ENCODE measurements at regions not wholly inside any gene's neighbourhood (a gene's known extent, or its start where the extent isn't known, plus 50 kb on each side); places are given as distances from the start of the nearest gene placed in this dataset.

DNA sequence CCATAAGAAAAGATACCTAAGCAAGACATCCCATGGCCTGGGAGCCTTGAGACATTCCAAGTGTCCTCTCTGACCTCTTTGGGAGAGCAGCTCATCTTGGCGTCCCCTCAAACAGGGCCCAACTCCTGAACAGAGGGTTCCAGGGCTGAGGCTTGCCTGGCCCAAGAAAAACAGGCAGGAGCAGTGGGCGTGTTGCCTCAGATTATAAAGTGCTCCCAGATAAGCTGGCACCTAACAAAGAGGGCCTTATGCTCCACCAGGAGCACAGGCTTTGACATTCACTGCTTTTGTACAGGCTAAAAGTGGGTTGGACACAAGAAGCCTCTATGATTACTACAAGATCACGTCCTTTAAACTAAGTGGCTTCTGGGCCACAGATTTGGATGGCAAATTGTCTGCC is 193.1 kb downstream of the FGFR2 start:
- H3K4me3 Mint-ChIP-seq = no peak overlapping the region
- no peak for DNase-seq (ENCODE audit: low spot score)
- H3K4me1 Mint-ChIP-seq (ENCODE audit: low read depth in 2 of 2) = no peaks in the 10 kb centered on the region
- no peak overlapping the region for H3K27ac Mint-ChIP-seq
- no peak for ATAC-seq
- H3K36me3 Mint-ChIP-seq = no peaks in the 10 kb centered on the region
- H3K27me3 Mint-ChIP-seq = peaks cover 0 to 2% of the 10 kb centered on the region in 2 donors
- no peaks in the 10 kb centered on the region for H3K9me3 Mint-ChIP-seq

DNA sequence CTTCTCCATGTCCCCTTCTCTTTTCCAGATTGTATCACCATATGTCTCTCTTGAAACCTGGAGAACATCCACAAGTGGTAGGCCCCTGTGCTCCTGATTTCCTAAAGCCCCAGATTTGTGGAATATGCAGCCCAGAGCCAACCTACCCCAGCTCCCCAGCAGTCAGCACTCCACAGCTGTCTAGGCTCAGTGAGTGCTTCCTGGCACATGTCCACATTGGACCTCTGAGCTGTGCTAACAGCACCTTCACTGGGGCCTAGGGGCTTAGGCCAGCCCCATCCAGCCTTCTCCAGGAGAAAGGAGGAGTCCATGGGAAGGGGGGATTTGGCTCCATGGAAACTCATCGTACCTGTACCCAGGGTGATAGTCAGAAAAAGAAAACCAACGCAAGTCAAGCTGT is 192.7 kb downstream of the FGFR2 start:
- ATAC-seq = peak in 1 of 2 donors; percentile 17
- Mint-ChIP-seq H3K4me1 (ENCODE audit: low read depth in 2 of 2) (no peaks in the 10 kb centered on the region), H3K27me3 (peaks cover 0 to 7% of the 10 kb centered on the region in 2 donors), H3K36me3 (no peaks in the 10 kb centered on the region), H3K27ac (no peak overlapping the region), H3K9me3 (no peaks in the 10 kb centered on the region), H3K4me3 (no peak overlapping the region)
- no peak for DNase-seq (ENCODE audit: low spot score)

DNA sequence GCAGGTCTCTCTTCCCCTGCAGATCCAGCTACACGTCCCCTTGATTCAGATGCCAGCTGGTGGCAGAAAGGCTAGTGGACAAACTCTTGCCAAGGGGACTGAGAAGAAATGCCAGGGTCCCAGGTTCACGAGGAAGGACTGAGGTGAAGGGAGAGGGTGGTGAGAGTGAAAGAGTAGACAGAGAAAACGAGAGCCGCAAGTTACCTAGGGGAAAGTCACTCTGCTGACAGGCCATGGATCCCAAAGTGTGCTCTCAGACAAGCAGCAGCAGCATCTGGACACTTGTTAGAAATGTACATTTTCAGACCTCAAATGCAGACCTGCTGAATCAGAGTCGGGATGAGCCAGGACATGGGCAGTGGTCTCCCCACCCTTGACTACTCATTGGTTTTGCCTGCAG is 192.3 kb downstream of the FGFR2 start:
- Mint-ChIP-seq H3K4me1 (ENCODE audit: low read depth in 2 of 2) (no peaks in the 10 kb centered on the region), H3K9me3 (no peaks in the 10 kb centered on the region), H3K4me3 (no peak overlapping the region), H3K27ac (no peak overlapping the region), H3K36me3 (no peaks in the 10 kb centered on the region), H3K27me3 (peaks cover 0 to 11% of the 10 kb centered on the region in 2 donors)
- DNase-seq (ENCODE audit: low spot score) = no peak
- peak in 1 of 2 donors; percentile 16 for ATAC-seq

DNA sequence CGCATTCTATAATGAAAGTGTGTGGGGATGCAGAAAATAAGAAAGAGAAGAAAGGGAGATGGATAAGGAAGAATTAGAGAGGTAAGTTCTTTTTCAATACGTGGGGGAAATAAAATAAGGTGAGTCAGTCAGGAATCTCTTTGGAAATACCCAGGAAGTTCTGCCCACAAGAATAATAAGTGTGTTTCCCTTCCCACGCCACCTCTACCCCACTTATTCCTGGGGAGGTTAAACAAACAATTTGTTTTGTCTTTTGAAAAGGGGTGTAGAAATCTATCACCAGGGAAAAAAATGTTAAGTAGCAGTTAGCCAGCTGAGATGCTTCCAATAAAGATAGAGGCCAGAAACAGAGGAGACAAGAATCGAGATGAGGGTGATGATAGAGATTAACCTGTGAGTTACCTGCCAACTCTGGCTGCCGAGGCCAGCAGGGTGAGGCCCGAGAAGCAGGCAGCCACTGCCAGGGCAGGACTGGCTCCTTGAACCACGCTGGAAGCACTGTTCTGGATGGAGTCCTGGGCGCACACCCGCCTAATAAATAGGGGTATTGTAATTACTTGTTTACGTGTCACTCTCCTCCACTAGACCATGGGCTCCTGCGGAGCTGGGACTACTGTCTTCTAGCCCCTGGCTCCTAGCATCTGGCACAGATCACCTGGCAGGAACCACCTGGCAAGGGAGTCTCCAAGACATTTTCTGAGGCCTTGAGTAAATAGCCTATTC is 191.3 kb downstream of the FGFR2 start:
- Mint-ChIP-seq H3K27ac (no peak overlapping the region), H3K9me3 (no peaks in the 10 kb centered on the region), H3K36me3 (no peaks in the 10 kb centered on the region), H3K4me3 (no peak overlapping the region), H3K27me3 (peaks cover 0 to 20% of the 10 kb centered on the region in 2 donors), H3K4me1 (ENCODE audit: low read depth in 2 of 2) (no peaks in the 10 kb centered on the region)
- DNase-seq (ENCODE audit: low spot score) (no peak), ATAC-seq (no peak)

DNA sequence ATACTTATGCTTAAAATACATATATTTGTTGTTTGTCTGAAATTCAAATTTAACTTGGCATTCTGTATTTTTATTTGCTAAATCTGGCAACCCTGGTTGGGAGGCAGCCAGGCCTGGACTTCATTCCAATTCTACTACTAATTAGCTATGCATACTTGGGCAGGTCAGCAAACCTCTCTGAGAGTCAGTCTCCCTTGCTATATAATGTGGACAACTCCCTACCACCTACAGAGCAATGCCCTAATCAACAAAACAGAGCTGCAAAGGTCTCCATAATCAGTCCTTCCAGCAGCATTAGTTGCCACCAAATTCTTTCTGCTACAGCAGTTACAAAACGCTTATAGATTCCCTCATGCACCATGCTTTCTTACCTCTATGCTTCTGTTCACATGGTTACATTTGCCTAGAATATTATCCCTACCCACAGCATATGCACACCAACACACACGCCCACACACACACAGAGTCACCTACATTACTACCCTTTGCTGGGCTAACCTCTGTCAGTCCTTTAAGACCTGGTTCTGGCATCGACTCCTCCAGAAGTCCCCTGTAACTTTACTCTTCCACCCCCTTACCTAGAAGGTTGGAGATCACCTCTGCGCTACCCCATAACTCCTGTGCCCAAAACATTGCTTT is 188.7 kb downstream of the FGFR2 start:
- H3K36me3 Mint-ChIP-seq = no peaks in the 10 kb centered on the region
- H3K9me3 Mint-ChIP-seq = no peaks in the 10 kb centered on the region
- no peak overlapping the region for H3K27ac Mint-ChIP-seq
- peaks cover 0 to 35% of the 10 kb centered on the region in 2 donors for H3K27me3 Mint-ChIP-seq
- no peak for ATAC-seq
- no peaks in the 10 kb centered on the region for H3K4me1 Mint-ChIP-seq (ENCODE audit: low read depth in 2 of 2)
- no peak for DNase-seq (ENCODE audit: low spot score)
- no peak overlapping the region for H3K4me3 Mint-ChIP-seq

DNA sequence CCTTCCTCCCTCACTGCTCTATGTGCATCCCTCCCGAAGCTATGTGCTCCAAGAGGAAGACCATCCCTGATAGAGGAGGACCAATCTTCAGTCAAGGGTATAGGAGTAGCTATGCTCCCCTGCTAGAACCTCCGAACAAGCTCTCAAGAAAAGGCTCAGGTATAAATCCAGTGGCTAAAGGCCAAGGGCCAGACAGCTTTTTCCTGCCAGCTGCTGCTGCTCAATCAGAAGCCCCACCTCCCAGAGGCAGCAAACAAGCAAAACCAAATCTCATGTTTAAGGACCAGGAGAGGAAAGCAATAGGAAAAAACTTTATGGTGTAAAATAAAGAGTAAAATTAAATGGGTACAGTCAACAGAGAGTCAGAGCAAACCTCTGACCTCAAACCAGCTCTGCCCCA is 187.2 kb downstream of the FGFR2 start:
- Mint-ChIP-seq H3K36me3 (no peaks in the 10 kb centered on the region), H3K4me3 (no peak overlapping the region), H3K9me3 (no peaks in the 10 kb centered on the region), H3K27me3 (peaks cover 0 to 40% of the 10 kb centered on the region in 2 donors), H3K4me1 (ENCODE audit: low read depth in 2 of 2) (no peaks in the 10 kb centered on the region), H3K27ac (no peak overlapping the region)
- no peak for DNase-seq (ENCODE audit: low spot score)
- no peak for ATAC-seq

DNA sequence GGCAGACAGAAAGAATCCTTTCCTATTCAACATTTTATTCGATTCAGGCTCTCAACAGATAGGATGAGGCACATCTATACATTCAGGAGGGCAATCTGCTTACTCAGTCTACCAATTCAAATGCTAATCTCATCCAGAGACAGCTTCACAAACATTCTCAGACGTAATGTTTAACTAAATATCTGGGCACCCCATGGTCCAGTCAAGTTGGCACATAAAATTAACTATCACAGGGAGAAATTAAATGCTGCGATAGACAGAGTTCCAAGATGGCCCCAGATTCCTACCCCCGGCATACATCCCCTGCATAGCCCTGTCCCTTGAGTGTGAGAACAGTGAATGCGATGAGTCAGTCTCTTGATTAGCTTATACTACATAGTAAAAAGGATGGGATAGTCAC is 184.3 kb downstream of the FGFR2 start:
- no peaks in the 10 kb centered on the region for H3K9me3 Mint-ChIP-seq
- no peaks in the 10 kb centered on the region for H3K4me1 Mint-ChIP-seq (ENCODE audit: low read depth in 2 of 2)
- DNase-seq (ENCODE audit: low spot score) (no peak), ATAC-seq (no peak)
- no peak overlapping the region for H3K4me3 Mint-ChIP-seq
- no peaks in the 10 kb centered on the region for H3K36me3 Mint-ChIP-seq
- H3K27ac Mint-ChIP-seq = no peak overlapping the region
- peaks cover 2 to 50% of the 10 kb centered on the region in 2 donors for H3K27me3 Mint-ChIP-seq

DNA sequence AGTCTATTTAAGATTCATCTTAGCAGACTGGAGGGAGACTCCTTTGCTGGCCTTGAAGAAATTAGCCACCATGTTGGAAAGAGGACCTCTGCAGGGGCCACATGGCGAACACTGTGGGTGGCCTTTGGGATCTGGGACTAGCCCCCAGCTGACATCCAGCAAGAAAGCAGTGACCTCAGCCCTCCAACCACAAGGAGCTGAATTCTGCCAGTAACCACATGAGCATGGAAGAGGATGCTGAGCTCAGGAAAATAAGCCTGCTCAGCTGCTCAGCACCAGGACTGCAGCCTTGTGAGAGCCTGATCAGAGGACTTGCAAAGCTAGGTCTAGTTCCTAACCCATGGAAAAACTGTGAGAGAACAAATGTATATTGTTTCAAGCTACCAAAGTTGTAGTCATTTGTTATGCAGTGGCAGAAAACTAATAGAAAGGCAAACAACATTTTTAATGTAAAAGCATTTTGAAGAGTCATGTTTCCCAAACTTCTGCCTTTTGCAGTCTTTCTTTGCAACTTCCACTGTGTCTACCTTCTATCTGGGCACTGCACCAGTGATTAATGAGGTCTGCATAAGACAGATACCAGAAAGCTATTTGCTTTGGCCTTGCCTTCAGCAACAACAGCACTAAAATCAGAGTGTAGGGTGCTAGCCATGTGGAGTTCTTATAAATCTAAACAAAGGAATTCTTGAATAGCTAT is 183.7 kb downstream of the FGFR2 start:
- Mint-ChIP-seq H3K27ac (no peak overlapping the region), H3K36me3 (no peaks in the 10 kb centered on the region), H3K27me3 (peaks cover 3 to 53% of the 10 kb centered on the region in 2 donors), H3K4me3 (no peak overlapping the region), H3K9me3 (no peaks in the 10 kb centered on the region), H3K4me1 (ENCODE audit: low read depth in 2 of 2) (no peaks in the 10 kb centered on the region)
- DNase-seq (ENCODE audit: low spot score) (no peak), ATAC-seq (no peak)

DNA sequence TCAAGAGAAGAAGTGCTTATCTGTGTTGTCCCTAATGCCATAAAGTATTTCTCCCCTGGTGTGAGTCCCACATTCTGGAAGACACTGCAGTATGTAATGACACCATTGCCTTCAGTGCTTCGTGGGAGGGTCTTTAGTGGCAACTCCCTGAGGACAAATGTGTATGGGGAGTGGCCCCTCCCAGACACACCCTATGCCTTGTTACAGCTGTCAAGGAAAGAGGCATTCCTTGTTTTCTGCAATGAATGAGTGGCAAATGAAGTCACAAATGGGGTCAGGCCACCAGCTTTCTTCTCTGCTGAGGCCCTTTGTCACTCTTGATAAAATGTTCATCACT is 183.2 kb downstream of the FGFR2 start:
- ATAC-seq (no peak), DNase-seq (ENCODE audit: low spot score) (no peak)
- Mint-ChIP-seq H3K9me3 (no peaks in the 10 kb centered on the region), H3K4me1 (ENCODE audit: low read depth in 2 of 2) (no peaks in the 10 kb centered on the region), H3K4me3 (no peak overlapping the region), H3K27me3 (peaks cover 3 to 51% of the 10 kb centered on the region in 2 donors), H3K27ac (no peak overlapping the region), H3K36me3 (no peaks in the 10 kb centered on the region)

DNA sequence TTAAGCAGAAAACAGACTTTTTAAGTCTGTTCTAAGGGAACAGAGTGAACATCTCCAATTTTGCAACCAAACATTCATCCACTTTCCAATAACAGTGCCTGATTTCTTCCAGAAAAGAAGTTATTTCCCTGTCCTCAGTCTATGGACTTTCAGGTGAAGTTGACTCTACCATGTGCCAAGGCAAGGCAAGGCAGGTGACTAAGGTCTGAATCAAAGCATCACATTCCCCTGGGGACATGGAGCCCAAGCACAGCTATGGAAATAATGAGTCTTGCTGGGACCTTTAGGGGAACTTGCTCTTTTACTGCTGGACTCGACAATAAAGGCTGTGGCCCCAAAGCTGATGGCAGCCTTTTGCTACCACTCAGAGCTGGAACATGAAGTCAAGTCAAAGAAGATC is 182.2 kb downstream of the FGFR2 start:
- no peaks in the 10 kb centered on the region for H3K9me3 Mint-ChIP-seq
- no peaks in the 10 kb centered on the region for H3K4me1 Mint-ChIP-seq (ENCODE audit: low read depth in 2 of 2)
- H3K27ac Mint-ChIP-seq = no peak overlapping the region
- peaks cover 3 to 41% of the 10 kb centered on the region in 2 donors for H3K27me3 Mint-ChIP-seq
- no peak for DNase-seq (ENCODE audit: low spot score)
- H3K36me3 Mint-ChIP-seq = no peaks in the 10 kb centered on the region
- no peak for ATAC-seq
- no peak overlapping the region for H3K4me3 Mint-ChIP-seq

DNA sequence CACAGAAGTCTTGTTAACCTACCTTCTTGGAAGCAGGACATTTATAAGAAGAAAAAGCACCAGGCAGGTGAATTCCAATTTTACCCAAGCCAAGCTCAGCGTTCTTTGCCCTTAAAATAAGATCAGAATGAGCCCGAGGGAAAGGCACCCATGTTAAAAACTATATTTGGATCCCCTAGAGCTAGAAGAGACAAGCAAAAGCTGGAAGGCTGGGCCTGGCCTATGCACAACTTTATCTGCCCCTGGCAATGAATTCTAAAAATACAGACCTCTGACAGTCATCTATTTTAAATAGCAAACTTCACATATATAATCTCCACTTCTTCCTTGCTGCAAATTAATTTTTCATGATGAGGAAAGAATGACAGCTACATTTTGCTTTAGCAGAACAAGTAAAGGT is 180.9 kb downstream of the FGFR2 start:
- no peak for ATAC-seq
- Mint-ChIP-seq H3K36me3 (no peaks in the 10 kb centered on the region), H3K27ac (no peak overlapping the region), H3K4me3 (no peak overlapping the region), H3K4me1 (ENCODE audit: low read depth in 2 of 2) (no peaks in the 10 kb centered on the region), H3K27me3 (peaks cover 3 to 33% of the 10 kb centered on the region in 2 donors), H3K9me3 (no peaks in the 10 kb centered on the region)
- no peak for DNase-seq (ENCODE audit: low spot score)

DNA sequence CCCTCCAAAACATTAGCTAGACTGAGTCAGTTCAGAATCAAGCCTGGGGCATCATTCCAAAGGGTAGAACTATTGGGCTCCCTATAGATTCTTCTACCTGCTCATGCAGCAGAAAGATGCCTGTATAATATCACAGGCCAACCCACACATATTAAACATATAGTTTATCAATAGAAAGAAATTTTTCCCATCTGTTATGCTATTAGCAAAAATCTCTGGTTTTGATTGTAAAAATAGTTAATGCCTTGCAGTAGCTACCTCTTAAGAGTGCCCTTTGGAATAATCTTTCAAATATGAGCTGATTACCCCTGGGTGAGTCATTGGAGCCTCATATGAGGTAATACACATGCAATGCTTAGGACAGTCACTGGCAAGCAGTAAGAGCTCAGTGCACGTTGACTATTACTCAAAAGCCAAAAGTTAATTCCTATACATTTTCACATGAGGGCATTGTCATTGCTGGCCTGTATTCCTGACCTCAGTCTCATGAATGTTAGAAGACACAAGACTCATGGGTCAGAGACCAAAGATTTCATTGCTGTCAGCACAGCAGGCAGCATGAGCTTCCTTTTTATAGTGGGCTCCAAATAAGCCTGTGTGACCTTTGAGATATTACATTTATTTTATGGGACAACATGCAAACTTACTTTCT is 180.0 kb downstream of the FGFR2 start:
- DNase-seq (ENCODE audit: low spot score) (no peak), ATAC-seq (no peak)
- H3K36me3 Mint-ChIP-seq = no peaks in the 10 kb centered on the region
- no peaks in the 10 kb centered on the region for H3K9me3 Mint-ChIP-seq
- H3K4me1 Mint-ChIP-seq (ENCODE audit: low read depth in 2 of 2) = no peaks in the 10 kb centered on the region
- peaks cover 3 to 26% of the 10 kb centered on the region in 2 donors for H3K27me3 Mint-ChIP-seq
- no peak overlapping the region for H3K4me3 Mint-ChIP-seq
- H3K27ac Mint-ChIP-seq = no peak overlapping the region

DNA sequence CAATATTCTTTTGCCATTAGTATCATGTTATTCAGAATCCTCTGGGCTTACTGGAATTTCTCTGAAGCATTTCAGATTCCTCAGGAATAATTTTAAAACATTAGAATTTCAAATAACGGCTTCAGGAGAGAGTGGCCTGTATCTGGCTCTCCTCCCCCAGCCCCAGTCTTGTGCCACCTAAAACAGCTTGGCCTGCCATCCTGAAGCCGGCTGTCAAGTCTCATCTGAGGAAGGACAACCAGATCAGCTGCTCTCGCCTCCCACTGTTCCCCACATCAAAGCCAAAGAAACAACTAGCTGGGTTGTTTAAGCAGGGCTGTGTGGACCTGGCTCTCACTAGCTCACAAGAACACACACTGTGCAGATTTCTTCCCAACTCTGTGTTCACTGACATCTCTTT is 178.2 kb downstream of the FGFR2 start:
- no peaks in the 10 kb centered on the region for H3K36me3 Mint-ChIP-seq
- H3K27ac Mint-ChIP-seq = no peak overlapping the region
- H3K9me3 Mint-ChIP-seq = no peaks in the 10 kb centered on the region
- no peak overlapping the region for H3K4me3 Mint-ChIP-seq
- no peaks in the 10 kb centered on the region for H3K4me1 Mint-ChIP-seq (ENCODE audit: low read depth in 2 of 2)
- no peak for DNase-seq (ENCODE audit: low spot score)
- no peak for ATAC-seq
- peaks cover 3 to 18% of the 10 kb centered on the region in 2 donors for H3K27me3 Mint-ChIP-seq

DNA sequence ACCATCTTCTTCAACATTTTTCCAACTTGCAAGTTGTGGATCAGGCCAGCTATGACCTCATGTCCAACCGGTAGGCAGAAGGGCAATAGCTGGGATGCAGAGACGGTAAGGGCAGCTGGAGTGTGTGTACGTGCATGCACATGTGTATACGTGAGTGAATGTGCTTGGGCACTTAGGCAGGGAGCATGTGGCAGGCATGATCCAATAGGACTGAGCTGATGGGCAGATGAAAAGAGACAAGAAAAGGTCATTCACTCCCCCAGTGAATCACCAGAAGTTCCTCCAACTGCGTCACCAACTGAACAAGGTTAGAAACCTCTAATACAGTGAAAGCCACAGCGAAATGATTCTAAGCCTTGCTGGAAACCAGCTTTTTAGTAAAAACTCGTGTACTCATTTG is 176.1 kb downstream of the FGFR2 start:
- Mint-ChIP-seq H3K4me3 (no peak overlapping the region), H3K4me1 (ENCODE audit: low read depth in 2 of 2) (no peaks in the 10 kb centered on the region), H3K36me3 (no peaks in the 10 kb centered on the region), H3K27me3 (peaks cover 3 to 13% of the 10 kb centered on the region in 2 donors), H3K9me3 (no peaks in the 10 kb centered on the region), H3K27ac (no peak overlapping the region)
- no peak for DNase-seq (ENCODE audit: low spot score)
- no peak for ATAC-seq

Data from natural killer cell treated with Interleukin-12 subunit alpha and Interleukin-12 subunit beta and Interleukin-15 and Interleukin-18, amount 100 ng/mL, for 72 hours (primary cell).